Effector CD8-positive, alpha-beta T cell (primary cell): ENCODE measurements at regions not wholly inside any gene's neighbourhood (a gene's known extent, or its start where the extent isn't known, plus 50 kb on each side); places are given as distances from the start of the nearest gene placed in this dataset.
"Not testable (repeated sequence)": the region's sequence is repeated elsewhere in the genome, so short reads cannot be mapped to it uniquely, and the experiment has no call there.

Experiments used
- DNase-seq: peaks from one replicate; lab custom pipeline; 2025; lab: John Stamatoyannopoulos, UW

DNA sequence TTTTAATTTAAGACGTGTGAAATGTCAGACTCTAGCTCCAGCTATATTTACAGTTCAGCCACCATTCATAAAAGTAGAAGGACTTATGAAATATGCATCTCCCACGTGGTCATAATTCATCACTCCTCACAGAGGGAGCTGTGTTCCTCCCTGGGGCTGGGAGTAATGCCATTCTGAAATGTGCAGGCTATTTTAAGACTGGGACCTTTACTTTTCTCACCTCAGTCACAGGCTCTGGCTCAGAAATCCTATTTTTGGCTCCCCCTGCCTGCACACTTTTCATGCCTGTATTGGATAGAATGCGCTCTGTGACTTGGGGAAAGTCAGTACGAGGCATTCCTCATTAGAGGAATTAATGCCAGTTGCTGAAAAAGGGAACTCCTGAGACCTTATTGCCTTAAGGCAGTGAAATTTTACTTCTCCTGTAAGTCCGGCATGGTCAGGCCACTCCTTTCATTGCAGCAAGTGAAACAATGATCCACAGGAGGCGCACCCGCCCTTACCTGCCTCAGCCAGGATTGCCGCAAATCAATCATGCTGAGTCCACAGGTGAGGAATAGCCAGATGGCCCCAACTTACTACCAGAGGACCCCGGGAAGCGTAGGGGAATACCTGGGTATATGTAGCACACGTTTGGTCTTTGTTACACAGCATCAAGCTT is 1133.2 kb upstream of the TMEM132C start:
- no peak for DNase-seq

DNA sequence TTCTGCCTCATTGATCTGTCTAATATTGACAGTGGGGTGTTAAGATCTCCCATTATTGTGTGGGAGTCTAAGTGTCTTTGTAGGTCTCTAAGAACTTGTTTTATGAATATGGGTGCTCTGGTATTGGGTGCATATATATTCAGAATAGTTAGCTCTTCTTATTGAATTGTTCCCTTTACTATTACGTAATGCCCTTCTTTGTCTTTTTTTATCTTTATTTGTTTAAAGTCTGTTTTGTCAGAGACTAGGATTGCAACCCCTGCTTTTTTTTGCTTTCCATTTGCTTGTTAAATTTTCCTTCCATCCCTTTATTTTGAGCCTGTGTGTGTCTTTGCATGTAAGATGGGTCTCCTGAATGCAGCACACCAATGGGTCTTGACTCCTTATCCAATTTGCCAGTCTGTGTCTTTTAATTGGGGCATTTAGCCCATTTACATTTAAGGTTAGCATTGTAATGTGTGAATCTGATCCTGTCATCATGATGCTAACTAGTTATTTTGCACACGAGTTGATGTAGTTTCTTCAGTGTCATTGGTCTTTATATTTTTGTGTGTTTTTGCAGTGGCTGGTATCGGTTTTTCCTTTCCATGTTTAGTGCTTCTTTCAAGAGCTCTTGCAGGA is 1126.0 kb upstream of the TMEM132C start:
- DNase-seq: not testable (repeated sequence)

DNA sequence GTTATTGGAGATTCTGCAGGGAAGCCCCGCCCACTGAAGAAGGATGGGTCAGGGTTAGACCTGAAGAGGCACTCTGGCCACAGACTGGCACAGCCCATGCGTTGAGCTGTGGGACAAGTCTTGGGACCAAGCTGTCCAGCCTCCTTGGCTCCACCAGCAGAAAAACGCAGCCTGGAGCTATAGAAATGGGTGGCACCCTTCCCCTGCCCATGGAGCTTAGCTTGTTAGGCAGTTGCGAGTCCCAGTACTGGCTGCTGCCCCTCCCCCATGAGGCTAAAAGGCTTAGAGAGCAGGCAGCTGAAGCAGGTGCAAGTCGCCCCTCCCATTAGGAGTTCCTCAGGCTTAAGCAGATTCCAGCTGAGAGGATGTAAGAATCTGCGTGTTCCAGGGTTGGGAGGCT is 1124.0 kb upstream of the TMEM132C start:
- DNase-seq: no peak

DNA sequence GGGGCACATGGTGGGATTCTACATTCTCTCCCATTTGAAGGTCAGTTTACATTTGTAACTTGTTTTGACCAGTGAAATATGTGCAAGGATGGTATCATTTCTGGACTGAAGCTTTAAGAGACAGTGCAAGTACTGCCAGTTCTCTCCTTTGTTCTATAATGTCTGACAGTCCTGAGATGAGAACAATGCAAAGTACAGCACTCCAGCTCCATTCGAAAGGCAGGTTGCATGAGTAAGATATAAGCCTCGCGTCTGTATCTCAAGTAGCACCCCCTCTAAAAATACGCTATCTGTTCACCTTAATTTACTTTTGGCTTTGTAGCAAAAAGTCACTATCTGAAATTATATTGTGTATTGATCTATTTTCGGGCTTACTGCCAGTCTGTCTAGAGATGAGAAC is 1122.2 kb upstream of the TMEM132C start:
- no peak for DNase-seq

DNA sequence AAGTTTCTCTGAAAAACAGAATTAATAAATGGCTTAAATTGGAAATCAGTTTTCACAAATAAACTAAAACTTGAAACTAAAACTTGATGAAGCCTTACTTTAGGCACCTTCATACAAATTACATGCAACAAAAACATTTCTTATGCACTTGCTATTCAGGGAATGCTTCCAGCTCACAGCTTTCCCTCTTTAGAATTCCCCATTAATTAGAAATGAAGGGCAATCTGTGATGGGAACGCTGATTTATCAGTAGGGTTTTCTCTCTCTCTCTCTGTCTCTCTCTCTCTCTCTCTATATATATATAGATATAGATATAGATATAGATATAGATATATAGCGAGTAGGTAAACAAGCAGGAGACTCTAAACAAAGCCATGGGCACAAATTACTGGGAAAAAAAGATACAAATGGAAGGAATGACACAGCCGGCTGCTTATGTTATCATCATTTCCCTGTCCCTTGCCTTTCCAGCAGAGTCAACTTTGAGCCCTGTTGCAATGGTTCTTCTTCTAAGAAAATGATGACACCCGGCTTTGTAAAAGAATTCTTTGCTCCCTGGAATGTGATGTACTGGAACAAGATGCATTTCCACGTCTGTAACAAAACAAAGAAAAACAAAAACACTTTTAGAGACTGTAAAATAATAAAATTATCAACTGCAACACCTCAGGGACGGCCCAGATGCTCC is 1121.6 kb upstream of the TMEM132C start:
- DNase-seq: no peak

DNA sequence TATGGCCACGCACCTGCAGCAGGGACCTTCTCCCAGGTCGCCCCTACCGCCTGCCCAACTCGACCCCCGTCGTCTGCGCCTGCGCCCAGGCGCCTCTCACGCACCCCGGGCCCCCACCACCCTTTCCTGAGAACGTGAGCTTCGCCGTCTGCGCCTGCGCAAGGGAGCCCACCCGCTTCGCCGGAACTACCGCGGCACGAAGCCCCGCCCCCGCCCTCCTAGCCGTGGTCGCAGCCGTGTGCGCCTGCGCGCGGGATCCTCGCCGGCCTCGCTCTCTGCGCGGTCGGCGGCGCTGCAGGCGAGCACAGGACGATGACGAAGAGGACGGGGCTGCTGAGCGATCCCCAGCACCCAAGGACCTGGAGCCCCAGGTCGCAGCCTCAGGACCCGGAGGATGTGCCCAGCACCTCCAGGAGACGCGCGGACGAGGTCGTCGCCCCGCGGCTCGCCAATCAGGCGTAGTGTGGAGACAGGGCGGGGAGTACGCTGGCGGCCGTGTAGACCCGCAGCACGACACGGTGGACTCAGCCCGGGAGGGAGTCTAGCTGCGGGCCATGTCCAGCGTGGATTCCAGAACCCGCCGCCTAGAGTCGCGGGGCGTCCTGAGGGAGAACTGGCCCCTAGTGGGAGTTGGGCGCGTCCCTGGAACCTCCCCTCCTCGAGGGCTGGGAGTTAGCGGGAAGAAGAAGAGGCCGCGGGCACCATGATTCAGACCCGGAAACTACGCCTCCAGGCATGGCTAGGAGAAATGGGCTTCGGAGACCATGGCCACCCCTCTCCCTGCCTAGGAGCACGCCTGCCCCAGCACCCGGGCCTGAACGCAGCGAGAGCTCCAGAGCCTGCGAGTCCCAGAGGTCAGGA is 1120.8 kb upstream of the TMEM132C start:
- peak; percentile 45 for DNase-seq

DNA sequence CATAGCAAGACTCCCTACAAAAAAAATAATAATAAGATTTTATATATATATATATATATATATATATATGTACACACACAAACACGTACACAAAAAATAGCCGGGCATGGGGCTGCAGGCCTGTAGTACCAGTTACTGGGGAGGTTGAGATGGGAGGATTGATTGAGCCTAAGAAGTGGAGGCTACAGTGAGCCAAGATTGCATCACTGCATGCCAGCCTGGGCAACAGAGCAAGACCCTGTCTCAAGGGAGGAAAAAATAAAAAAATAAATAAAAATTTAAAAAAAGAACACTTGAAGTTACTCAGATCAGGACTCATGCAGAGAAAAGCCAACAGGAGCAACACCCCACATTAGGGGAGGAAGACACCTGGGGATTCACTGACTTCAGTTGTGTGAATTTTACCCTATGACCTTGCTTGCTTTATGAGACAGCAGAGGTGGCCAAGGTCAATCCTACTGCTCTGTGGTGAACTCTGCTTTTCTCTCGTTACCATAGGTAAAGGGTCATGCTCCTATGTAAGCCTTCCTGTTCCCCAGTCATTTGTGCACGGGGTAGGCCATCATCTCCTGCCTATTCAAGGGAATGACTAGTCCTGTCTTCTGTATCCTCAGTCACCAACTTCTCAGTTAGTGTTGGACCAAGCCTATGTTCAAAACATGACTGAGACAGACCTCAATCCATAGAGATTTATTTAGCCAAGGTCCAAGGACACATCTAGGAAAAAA is 1119.8 kb upstream of the TMEM132C start:
- no peak for DNase-seq

DNA sequence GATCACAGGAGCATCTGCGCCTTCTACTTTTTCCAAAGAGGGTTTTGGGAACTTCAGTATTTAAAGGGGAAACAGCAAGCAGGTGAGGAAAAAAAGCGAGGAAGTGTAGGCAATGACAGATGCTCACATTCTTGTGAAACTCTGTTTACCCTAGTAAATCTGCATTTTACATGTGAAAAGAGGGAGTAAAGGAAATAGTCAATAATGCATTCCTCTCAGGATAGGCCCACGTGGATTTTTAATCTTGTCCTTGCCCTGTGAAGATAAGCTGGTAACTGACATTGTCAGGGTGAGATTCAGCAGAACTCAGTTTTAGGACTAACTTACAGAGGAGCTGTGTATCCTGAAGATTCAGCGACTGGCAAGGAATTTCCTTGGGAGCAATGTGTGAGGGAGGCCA is 1119.2 kb upstream of the TMEM132C start:
- DNase-seq: no peak

DNA sequence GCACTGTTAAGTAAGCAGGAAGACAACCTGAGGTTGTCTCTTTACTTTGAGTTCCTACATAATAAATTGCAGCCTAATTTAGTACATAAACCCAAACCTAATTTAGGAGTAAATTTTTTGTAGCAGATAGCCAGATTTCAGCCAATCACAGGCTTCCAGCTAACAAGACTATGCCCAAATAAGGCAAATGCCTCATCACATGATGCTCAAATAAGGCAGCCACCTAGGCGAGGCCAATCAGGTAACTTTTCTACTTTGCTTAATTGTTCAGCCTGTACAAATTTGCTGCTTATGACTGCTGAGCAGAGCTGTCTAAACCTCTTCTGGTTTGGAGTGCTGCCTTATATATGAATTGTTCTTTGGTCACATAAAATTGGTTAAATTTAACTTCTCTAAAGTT is 1118.7 kb upstream of the TMEM132C start:
- DNase-seq: no peak

DNA sequence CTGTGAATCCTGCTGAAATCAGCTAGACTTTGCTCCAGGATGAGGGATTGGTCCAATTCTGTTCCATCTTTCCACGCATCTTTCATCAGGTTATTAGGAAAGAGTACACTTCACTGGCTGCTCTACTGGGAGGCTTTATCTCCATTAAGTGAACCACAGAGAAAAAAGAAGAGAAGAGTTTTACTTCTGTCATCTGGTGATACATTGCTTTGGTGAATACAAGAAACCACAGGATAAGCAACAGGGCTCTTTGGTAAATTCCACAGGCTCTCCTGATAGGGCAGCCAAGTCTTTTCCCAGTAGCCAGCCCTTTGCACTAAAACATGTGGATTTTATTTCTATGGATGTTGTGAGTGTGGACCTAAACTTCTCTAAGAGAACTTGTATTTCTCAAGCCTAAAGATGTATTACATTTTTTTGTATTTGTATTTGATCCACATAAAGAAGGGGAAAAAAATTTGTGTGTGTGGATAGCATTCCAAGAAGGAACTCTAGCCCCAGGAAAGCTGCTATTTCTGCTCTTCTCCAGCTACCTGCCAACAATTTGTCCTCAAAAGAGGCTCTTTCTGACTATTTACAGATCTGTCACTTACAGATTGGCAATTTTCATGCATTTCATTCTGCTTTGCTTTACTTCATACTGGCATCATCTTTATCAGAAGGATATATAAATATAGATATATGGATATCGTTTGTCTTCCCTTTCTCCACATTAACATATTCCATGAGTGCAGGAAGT is 1117.6 kb upstream of the TMEM132C start:
- no peak for DNase-seq

DNA sequence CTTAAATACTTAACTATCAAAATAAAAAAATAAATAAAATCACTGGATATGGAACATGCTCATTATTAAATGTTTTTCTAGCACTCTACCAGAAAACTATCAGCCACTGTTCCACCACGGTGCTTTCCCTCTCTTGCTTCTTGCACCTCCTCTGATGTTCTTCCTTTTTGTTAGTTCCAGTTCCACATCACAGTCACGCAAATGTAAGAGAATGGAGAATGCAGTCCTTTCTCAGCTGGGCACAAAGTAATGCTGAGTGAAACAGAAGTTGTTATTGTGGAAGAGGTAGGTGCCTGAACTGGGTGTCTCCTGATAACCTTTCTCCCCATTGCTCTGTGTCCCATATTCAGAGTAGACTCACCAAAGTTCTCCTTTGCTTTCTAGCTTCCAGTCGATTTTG is 1116.9 kb upstream of the TMEM132C start:
- no peak for DNase-seq

DNA sequence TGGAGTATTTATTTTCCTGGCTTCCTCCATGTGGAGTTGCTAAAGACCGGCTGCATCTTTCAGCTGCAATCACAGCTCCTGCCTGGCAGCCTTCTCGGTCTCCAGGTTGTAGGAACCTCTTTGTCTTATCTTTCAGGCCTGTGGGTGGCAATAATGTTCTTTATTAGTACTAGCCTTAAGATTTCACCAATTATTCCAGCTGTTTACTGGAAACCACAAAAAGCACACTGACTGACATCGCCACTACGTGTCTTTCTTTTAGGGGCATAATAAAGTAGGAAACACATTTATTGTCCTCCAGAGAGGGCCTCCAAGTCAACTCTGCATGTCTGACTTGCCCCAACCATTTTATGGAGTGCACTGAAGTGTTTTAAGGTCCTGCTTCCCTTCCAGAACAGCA is 1116.5 kb upstream of the TMEM132C start:
- no peak for DNase-seq

DNA sequence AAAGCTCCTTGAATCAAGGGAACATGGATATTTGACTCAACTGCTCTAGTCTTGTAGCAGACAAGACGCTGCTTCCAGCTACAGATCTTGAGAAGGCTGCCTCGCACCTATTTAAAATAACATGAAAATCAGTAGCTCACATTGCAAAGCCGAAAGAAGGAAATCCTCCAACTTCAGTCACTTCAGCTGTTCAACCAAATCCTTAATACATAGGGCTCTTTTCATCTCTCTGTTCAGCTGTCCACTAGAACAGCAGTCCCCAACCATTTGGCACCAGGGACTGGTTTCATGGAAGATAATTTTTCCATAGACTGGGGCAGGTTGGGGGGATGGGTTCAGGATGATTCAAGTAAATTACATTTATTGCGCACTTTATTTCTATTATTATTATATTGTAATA is 1116.0 kb upstream of the TMEM132C start:
- no peak for DNase-seq

DNA sequence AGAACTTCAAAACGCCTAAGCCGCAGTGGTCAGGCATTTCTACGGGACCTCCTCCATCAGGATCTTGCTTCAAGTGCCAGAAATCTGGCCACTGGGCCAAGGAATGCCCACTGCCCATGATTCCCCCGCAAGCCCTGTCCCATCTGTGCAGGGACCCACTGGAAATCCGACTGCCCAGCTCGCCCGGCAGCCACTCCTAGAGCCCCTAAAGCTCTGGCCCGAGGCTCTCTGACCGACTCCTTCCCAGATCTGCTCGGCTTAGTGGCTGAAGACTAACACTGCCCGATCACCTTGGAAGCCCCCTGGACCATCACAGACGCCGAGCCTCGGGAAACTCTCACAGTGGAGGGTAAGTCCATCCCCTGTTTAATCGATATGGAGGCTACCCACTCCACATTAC is 1113.0 kb upstream of the TMEM132C start:
- no peak for DNase-seq

DNA sequence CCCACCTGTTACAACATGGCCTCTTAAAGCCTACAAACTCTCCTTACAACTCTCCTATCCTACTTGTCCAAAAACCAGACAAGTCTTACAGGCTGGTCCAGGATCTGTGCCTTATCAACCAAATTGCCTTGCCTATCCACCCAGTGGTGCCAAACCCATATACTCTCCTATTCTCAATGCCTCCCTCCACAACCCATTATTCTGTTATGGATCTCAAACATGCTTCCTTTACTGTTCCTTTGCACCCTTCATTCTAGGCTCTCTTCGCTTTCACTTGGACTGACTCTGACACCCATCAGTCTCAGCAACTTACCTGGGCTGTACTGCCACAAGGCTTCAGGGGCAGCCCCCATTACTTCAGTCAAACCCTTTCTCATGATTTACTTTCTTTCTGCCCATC is 1112.1 kb upstream of the TMEM132C start:
- not testable (repeated sequence) for DNase-seq

DNA sequence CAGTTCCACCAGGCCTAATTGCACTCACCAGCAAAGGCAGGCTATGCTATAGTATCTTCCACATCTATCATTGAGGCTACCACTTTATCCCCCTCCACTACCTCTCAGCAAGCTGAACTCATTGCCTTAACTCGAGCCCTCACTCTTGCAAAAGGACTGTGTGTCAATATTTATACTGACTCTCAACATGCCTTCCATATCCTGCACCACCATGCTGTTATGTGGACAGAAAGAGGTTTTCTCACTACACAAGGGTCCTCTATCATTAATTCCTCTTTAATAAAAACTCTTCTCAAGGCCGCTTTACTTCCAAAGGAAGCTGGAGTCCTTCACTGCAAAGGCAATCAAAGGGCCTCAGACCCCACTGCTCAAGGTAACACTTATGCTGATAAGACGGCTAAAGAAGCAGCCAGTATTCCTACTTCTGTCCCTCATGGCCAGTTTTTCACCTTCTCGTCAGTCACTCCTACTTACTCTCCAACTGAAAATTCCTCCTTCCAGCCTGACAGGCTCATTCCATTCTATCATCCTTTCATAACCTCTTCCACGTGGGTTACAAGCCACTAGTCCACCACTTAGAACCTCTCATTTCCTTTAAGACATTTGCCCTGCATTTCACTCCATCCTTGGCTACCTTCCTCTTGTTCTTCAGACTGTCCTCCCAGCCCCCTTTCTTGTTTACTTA is 1110.9 kb upstream of the TMEM132C start:
- DNase-seq: not testable (repeated sequence)

DNA sequence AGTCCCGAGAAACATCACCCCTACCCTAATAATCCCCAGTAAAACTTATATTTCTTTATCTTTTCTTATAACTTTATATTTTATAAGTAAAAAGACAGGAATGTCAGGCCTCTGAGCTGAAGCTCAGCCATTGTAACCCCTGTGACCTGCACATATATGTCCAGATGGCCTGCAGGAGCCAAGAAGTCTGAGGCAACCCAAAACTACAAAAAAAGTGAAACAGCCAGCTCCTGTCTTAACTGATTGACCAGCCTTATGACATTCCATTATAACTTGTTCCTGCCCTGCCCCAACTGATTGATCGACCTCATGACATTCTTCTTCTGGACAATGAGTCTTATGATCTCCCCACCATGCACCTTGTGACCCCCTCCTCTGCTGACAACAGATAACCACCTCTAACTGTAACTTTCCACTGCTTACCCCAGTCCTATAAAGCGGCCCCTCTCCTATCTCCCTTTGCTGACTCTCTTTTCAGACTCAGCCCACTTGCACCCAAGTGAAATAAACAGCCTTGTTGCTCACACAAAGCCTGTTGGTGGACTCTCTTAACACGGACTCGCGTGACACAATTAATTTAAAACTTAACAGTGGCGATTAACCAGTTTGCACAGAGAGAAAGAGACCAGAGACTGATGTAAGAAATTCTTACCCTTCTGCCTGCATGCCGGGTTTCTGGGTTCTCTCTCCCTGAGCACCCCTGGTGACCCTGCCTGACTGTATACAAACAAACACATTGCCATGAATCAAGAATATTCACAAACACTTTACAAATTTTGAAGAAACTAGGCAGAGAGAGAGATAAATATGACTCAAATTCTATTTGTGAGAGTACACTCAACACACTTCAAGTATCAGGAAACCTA is 1109.2 kb upstream of the TMEM132C start:
- DNase-seq: not testable (repeated sequence)

DNA sequence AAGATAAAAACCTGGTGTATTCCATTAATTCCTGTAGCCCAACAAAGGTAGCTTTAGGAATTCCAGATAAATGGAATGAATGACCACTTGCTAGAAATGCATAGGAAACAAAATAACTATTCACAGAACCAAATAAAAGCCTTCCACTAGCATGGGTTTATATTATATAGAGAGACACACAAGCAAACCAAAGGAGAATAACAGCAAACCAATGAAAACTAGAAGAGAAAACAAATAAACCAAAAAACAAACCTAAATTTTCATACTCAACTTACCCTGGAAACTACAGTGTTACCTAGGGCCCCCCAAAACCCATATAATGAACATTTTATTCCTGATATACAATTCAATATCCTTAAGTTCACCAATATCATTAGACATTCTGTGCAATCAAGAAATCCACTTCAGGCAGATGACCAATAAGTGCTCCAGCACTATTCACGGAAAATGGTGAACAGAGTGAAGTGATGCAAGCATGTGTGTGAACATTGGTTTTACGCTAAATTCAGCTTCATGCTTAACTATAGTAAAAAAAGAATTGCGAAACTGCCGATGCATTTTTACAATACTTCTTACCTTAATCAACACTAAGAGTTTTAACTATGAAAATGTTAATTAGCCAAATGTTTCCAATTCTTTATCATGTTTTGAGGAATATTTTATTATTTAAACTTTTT is 1108.4 kb upstream of the TMEM132C start:
- no peak for DNase-seq

DNA sequence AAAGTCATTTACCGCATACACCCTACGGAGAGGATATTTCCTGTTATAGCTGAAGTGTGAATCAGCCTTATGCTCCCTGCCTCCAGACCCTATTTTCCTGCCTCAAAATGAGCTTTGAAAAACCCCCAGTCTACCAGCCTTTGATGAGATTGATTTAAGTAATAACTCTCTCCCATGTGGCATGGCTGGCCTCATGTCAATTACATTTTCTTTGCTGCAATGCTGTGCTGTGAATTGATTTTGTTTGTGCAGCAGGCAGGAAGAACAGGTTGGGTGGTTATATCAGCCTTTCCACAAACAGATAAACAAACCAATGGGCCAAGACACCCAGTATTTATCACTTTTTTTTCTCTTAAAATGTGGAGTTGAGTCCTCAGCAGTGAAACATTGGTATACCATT is 1105.5 kb upstream of the TMEM132C start:
- no peak for DNase-seq
